CD4-positive, alpha-beta T cell treated with Interleukin-4 for 1 hour (primary cell): ENCODE measurements at regions not wholly inside any gene's neighbourhood (a gene's known extent, or its start where the extent isn't known, plus 50 kb on each side); places are given as distances from the start of the nearest gene placed in this dataset.
"Not testable (repeated sequence)": the region's sequence is repeated elsewhere in the genome, so short reads cannot be mapped to it uniquely, and the experiment has no call there.

Experiments
- DNase-seq, 2 donors: peaks; one replicate each; pipeline ENCODE4 v3.0.0-alpha.2; 2020 to 2022

GRCh38 chr7:157467496-157468212, 130.8 kb downstream of the DNAJB6 start:
- DNase-seq: no peak

- no peak for DNase-seq
These were observed 131.7 kb downstream of the DNAJB6 start for GRCh38 chr7:157468221-157469111.

DNA sequence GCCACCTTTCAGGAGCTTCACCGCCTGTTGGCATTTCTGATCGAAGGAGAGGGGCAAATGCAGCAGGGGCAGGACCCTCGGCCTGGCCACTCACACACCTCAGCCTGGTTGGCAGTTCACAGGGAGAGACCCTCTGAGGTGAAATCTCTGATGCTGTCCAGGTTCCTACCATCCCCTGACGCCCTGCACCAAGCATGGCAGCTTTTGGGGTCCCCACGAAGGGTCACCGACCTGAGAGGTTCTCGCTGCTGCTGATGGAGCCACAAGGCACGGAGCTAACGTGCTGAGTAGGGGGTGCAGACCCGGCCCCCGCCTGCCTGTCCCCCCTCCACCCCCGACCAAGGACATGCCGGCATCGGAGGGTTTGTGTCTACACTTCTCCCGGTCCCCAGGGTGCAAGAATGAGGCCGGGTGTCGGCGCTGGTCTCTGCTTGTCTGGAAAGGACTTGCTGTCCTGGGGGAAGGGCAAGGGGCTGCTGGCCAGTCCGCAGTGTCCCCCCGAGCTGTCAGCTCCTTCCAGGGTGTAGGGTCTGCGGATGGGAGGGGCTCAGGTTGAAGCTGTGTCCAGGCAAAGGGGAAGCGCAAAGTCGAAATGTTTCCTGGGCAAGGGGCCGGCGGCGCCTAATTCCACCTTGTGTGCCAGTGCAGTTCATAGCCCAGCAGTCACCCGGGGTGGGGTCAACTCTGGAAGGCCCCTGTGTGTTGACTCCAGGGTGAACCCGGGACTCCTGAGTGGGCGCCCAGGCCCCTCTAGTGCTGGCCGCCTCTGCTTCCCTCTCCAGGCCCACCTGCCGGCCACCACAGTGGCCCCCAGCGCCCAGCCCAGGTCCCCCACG, 132.6 kb downstream of the DNAJB6 start:
- no peak for DNase-seq

GRCh38 chr7:157470017-157470322, 133.2 kb downstream of the DNAJB6 start:
- DNase-seq: no peak

GRCh38 chr7:157470701-157471131, 133.9 kb downstream of the DNAJB6 start:
- no peak for DNase-seq

GRCh38 chr7:157471259-157472125, 134.7 kb downstream of the DNAJB6 start:
- DNase-seq: peak in 1 of 2 donors; percentile 43

DNA sequence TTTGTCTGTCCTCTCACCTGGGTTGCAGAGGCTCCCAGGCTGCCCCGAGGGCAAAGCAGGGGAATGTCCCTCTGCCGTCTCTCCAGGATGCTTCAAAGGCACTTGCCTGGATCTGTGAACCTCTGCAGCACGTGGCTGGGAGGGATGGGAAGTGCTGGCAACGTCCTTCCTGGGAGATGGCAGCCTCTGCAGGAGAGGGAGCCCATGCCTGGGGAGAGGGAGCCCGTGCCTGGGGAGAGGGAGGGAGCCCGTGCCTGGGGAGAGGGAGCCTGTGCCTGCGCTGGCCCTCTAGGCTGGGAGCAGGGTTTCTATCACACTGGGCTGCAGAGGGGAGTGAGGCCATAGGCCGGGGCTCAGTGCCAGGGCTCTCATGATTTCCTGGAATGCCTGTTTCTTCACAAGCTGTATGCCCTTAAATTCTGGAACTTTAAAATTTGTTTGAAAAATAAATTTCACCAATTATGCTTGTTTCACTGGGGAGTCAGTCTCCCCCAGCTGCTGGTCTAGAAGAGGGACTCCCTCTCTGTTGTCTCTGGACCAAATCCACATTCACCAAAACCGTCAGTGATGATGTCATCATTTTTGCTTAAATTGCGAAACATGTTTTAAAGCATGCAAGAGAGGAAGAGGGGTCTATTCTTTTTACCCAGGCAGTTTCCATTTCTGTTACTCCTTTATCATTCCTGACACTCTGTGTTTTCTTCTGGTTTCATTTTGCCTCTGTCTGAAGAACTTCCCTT, 135.7 kb downstream of the DNAJB6 start:
- no peak for DNase-seq

- no peak for DNase-seq
These were observed 136.3 kb downstream of the DNAJB6 start for GRCh38 chr7:157473051-157473569.

- DNase-seq: no peak
These were observed 137.9 kb downstream of the DNAJB6 start for GRCh38 chr7:157474685-157475084.

GRCh38 chr7:157475095-157475494, 138.3 kb downstream of the DNAJB6 start:
- no peak for DNase-seq

- no peak for DNase-seq
These were observed 138.8 kb downstream of the DNAJB6 start for GRCh38 chr7:157475601-157476000.

DNA sequence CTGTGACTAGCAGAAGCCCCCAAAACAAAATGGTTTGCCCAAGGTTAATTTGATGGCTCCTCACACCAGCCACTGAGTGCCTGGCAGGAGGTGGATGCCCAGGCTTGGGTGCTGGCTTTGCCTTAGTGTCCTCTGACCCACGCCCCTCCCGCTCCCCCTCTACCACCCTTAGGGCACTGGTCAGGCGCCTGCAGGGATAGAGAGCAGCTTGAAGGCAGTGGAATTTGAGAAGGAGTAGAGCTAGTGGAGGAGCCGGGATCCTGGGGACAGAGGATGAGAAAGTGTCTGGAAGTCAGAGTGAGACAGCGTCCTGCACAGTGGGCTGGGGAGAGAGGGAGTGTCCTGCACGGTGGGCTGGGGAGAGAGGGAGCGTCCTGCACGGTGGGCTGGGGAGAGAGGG, 139.4 kb downstream of the DNAJB6 start:
- no peak for DNase-seq

- no peak for DNase-seq
These were observed 140.1 kb downstream of the DNAJB6 start for GRCh38 chr7:157476654-157477549.

DNA sequence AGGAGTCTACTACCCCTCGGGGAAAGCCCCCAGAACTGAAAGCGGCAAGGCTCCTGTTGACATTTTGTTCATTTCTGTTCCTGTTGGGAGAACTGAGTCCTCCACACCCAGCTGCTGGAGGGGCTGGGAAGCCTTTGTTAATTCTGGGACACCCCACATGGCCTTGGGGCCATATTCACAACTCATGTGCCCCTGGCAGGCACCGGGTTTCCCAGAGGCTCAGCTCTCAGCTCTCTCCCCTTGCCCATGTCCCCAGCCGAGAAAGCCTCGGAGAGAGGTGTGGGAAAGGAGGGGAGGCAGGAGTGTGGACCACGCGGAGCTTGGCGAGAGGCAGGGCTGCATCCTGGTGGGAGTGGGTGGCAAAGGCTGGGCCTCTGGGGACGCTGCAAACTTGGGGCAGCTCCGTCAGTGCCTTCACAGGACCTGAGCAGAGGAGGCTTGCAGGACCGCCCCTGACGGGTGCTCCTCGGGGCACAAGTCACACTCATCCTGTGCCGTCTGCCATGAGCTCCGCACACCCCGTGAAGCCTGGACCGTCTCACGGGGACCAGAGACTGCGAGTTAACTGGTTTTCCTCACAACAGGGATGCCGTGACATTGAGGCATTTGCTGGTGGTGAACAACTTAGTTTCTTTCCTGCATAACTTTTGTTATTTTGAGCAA, 140.9 kb downstream of the DNAJB6 start:
- peak in 1 of 2 donors; percentile 25 for DNase-seq

DNA sequence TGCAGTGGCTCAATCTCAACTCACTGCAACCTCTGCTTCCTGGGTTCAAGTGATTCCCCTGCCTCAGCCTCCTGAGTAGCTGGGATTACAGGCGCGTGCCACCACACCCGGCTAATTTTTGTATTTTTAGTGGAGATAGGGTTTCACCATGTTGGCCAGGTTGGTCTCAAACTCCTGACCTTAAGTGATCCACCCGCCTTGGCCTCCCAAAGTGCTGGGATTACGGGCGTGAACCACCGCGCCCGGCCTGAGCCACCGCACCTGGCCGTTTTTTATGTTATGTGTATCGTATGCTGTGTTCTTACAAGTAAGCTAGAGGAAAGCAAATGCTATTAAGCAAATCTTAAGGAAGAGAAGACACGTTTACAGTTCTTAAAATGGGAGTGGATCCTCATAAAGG, 141.8 kb downstream of the DNAJB6 start:
- DNase-seq: not testable (repeated sequence)

DNA sequence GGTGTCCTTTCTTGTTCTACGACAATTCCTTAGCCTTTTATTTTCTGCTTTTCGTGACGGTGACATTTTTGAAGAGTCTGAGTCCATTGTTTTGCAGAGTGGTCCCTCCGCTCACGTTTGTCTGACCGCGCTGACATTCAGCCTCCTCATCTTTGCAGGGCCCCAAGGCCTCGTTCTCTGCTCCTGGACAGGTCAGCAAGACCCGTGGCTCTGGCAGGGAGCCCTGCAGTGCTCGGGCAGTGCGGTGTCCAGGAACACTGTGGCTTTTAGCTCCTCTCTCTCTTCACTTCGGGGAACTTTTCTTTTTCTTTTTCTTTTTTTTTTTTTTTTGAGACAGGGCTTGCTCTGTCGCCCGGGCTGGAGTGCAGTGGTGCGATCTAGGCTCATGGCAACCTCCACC, 142.5 kb downstream of the DNAJB6 start:
- no peak for DNase-seq

DNA sequence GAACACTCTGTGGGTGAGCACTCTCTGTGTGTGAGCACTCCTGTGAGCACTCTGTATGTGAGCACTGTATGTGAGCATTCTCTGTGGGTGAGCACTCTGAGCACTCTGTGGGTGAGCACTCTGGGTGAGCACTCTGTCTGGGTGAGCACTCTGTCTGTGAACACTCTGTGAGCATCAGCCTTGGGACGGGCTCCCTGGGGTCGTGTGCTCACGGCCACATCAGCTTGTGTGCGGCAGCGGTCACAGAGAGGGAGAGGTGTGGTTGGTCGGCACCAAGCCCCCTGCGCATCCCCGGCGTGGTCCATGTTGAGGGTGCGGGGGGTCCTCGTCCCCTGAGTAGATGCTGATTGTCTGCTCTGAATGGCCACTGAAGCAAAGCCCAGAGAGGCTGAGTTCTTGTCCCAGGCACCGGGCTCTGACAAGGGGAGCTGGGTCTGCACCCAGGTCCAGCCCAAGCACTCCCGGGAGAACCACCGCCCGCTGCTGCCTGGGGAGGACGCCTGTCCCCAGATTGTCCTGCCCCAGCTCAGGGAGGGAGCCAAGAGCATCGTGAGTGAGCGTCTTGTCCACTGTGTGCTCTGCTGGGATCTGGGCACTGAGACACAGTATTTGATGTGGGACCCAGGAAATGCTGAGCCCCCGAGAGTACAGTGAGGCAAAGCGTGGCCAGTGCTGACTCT, 143.7 kb downstream of the DNAJB6 start:
- DNase-seq: no peak

DNA sequence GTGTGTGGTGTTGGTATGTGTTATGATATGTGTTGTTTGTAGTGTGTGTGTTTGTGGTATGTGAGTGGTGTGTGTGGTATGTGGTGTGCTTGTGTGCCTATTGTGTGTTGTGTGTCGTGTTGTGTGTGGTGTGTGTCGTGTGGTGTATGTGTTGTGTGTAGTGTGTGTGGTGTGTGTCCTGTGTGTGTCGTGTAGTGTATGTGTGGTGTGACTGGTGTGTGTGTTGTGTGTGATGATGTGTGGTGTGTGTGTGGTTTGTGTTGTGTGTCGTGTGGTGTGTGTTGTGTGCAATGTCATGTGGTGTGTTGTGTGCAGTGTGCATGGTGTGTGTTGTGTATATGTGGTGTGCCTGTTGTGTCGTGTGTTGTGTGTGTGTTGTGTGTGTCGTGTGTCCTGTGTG, 144.6 kb downstream of the DNAJB6 start:
- no peak for DNase-seq

DNA sequence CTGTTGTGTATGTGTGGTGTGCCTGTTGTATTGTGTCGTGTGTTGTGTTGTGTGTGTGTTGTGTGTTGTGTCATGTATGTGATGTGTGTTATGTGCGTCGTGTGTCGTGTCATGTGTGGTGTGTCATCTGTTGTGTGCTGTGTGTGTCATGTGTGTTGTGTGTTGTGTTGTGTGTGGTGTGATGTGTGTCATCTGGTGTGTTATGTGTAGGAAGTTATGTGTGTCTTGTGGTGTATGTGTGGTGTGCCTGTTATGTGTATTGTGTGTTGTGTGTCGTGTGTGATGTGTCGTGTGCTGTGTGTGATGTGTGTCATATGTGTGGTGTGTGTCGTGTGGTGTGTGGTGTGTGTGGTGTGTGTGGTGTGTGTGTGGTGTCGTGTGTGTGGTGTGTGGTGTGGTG, 145.2 kb downstream of the DNAJB6 start:
- no peak for DNase-seq
